ENCODE measurements at regions not wholly inside any gene's neighbourhood (a gene's known extent, or its start where the extent isn't known, plus 50 kb on each side); places are given as distances from the start of the nearest gene placed in this dataset.

DNA sequence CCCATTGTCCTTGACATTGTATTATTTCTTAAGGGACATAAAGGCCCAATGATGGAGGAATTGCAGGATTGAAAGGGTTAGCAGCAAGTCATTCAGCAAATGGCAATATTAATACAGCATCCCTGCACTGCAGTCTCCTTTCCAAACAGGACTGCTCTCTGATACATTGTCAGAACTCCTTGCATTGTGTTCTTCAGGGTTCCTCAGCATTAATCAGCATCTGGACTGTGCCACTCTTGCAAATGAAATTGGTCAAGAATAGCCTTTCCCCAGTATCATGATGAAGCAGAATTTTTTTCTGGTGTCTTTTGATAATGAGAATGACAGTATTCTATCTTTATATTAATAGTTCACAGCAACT is 272.6 kb upstream of the HAND2 start:
- peaks cover 0 to 44% (median 30%) of the 10 kb centered on the region in 4 donors for H3K4me1 ChIP-seq
- no peaks in the 10 kb centered on the region for H3K27me3 ChIP-seq
- DNase-seq: no peak
- no peak for TF ChIP-seq EP300 (IDR thresholded peaks at IDR 0.05)
- intact Hi-C loops (cut with DNase I): loop anchor here (10.0 kb wide), 1 partner anchor 352 kb away; no protein-coding TSS in a partner anchor
- H3K9me3 ChIP-seq: no peaks in the 10 kb centered on the region
- H3K27ac ChIP-seq: peak overlapping the region in 3 of 4 donors; percentile 58 to 71 (median 67)
- no peak overlapping the region for H3K4me3 ChIP-seq
- no peaks in the 10 kb centered on the region for H3K36me3 ChIP-seq

DNA sequence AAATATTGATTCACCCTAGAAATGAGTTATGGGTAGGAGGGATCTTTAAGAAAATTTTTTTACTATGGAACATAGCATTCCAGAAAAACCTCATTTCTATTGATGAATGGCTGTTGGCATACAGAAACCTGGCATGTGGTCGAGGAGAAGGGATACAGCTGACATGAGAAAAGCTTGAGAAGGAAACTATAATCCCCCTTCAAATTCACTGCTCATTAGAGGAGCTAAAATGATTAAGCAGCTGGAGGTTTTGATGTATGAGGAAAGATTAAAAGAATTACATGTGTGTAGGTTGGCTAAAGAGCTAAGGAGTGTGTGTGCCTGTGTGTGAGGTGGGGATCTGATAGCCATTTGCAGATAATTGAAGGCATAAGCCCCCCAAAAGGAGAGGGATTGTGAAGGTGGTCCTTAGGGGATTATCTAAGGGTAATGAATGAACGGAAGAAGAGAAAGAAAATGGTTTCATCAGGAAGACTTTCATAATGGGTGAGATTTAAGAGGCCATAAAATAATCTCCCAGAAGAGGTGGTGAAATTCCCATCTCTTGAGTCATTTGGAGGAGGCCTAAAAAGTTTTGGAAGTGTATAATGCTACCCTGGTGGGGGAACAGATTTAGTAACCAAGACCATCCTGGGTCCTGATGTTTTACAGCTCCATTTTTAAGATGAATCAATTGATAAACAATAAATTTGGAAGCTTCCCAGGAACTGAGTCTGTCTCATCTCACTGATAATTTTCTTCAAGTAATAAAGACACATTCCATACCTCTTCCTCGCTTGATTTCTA is 272.0 kb upstream of the HAND2 start:
- Histone ChIP-seq H3K4me3 (no peak overlapping the region), H3K27me3 (no peaks in the 10 kb centered on the region), H3K9me3 (no peaks in the 10 kb centered on the region), H3K36me3 (no peaks in the 10 kb centered on the region), H3K27ac (peak overlapping the region in 3 of 4 donors; percentile 58 to 71 (median 67)), H3K4me1 (peaks cover 0 to 38% (median 25%) of the 10 kb centered on the region in 4 donors)
- TF ChIP-seq, protein P1, sequence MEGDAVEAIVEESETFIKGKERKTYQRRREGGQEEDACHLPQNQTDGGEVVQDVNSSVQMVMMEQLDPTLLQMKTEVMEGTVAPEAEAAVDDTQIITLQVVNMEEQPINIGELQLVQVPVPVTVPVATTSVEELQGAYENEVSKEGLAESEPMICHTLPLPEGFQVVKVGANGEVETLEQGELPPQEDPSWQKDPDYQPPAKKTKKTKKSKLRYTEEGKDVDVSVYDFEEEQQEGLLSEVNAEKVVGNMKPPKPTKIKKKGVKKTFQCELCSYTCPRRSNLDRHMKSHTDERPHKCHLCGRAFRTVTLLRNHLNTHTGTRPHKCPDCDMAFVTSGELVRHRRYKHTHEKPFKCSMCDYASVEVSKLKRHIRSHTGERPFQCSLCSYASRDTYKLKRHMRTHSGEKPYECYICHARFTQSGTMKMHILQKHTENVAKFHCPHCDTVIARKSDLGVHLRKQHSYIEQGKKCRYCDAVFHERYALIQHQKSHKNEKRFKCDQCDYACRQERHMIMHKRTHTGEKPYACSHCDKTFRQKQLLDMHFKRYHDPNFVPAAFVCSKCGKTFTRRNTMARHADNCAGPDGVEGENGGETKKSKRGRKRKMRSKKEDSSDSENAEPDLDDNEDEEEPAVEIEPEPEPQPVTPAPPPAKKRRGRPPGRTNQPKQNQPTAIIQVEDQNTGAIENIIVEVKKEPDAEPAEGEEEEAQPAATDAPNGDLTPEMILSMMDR (IDR thresholded peaks at IDR 0.05): no peak
- no peak for TF ChIP-seq POLR2AphosphoS5 (IDR thresholded peaks at IDR 0.05)
- TF ChIP-seq EP300 (IDR thresholded peaks at IDR 0.05): no peak
- TF ChIP-seq POLR2A (IDR thresholded peaks at IDR 0.05): no peak
- no peak for DNase-seq
- 45 to 55% methylated on average over 3 of the region's 3 CpGs for WGBS, 2 donors
- intact Hi-C loops (cut with DNase I): loop anchor here (10.0 kb wide), 1 partner anchor 353 kb away; no protein-coding TSS in a partner anchor

DNA sequence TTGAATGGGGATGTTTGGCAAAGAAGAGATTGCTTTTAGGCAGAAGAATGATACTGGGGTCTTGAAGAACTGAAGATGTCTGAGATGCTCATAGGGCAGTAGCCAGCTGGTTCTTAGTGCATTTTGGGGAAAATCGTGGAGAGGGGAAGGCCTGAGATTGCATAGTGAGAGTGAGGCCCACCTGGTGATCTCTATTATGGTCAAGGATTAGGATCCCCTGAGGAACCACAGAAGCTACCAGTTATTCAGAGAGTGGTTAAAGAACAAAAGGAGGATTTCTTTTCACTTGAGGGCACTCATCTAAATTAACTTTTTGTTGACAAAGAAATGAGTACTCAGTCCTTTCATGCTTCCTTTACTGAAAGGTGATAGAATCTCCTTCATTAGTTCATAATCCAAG is 271.3 kb upstream of the HAND2 start:
- TF ChIP-seq, protein P1 (IDR thresholded peaks at IDR 0.05): no peak
- TF ChIP-seq POLR2AphosphoS5 (IDR thresholded peaks at IDR 0.05) (no peak), POLR2A (IDR thresholded peaks at IDR 0.05) (no peak), EP300 (IDR thresholded peaks at IDR 0.05) (no peak)
- peaks cover 0 to 31% (median 24%) of the 10 kb centered on the region in 4 donors for H3K4me1 ChIP-seq
- WGBS, 2 donors: 28 to 51% methylated on average over 1 of the region's 1 CpG
- intact Hi-C loops (cut with DNase I): loop anchor here (10.0 kb wide), 1 partner anchor 353 kb away; no protein-coding TSS in a partner anchor
- H3K36me3 ChIP-seq: no peaks in the 10 kb centered on the region
- no peak for DNase-seq
- H3K27me3 ChIP-seq: no peaks in the 10 kb centered on the region
- H3K27ac ChIP-seq: peak overlapping the region in 3 of 4 donors; percentile 58 to 71 (median 67)
- no peaks in the 10 kb centered on the region for H3K9me3 ChIP-seq
- H3K4me3 ChIP-seq: no peak overlapping the region

DNA sequence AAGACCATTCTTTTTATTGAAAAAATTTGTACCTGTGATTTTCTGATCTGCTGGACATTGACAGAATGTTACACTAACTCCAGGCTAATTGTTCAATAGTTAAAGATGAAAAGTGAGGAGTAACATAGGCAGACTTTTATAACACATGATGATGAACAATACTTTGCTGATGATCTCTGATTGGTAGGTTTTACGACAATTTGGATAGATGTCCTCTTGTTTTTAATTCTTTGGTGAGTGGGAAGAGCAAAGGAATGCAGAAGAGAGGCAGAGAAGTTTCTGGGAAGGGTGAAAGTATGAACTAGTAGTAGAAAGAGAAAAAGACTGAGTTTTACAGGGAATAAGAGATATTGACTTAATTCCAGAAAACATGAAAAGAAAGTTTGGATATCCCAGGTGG is 267.3 kb upstream of the HAND2 start:
- WGBS, 2 donors: 71 to 78% methylated on average over 1 of the region's 1 CpG
- no peak overlapping the region for H3K27ac ChIP-seq
- H3K36me3 ChIP-seq: no peaks in the 10 kb centered on the region
- intact Hi-C loops (cut with DNase I): no loop called here
- H3K4me1 ChIP-seq: peaks cover 0 to 15% (median 9%) of the 10 kb centered on the region in 4 donors
- DNase-seq: no peak
- no peak overlapping the region for H3K4me3 ChIP-seq
- H3K9me3 ChIP-seq: no peaks in the 10 kb centered on the region
- TF ChIP-seq, protein P1 (IDR thresholded peaks at IDR 0.05): no peak
- TF ChIP-seq POLR2AphosphoS5 (IDR thresholded peaks at IDR 0.05) (no peak), POLR2A (IDR thresholded peaks at IDR 0.05) (no peak), EP300 (IDR thresholded peaks at IDR 0.05) (no peak)
- no peaks in the 10 kb centered on the region for H3K27me3 ChIP-seq

DNA sequence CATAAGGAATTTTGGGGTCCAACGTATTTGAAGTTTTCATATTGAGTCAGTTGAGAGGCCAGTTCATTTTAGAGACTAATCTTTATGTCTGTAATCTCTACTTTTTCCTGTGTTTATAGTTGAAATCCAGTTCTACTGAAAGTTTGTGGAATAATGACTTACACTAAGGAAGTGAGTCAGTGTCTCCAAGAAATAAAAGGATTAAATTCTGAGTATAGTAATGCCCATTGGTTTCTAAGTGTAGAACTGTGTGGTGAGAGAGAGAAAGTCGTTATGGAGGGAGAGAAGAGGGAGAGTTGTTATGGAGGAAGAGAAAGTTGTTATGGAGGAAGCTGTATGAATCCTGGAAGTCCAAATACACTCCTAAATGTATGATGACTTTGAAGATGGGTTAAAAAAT is 264.6 kb upstream of the HAND2 start:
- Histone ChIP-seq H3K27ac (no peak overlapping the region), H3K4me3 (no peak overlapping the region), H3K36me3 (no peaks in the 10 kb centered on the region), H3K9me3 (no peaks in the 10 kb centered on the region), H3K27me3 (no peaks in the 10 kb centered on the region), H3K4me1 (peaks cover 0 to 4% (median 0%) of the 10 kb centered on the region in 4 donors)
- DNase-seq: no peak
- TF ChIP-seq EP300 (IDR thresholded peaks at IDR 0.05): no peak
- no peak for TF ChIP-seq POLR2AphosphoS5 (IDR thresholded peaks at IDR 0.05)
- no peak for TF ChIP-seq POLR2A (IDR thresholded peaks at IDR 0.05)
- TF ChIP-seq, protein P1 (IDR thresholded peaks at IDR 0.05): no peak
- intact Hi-C loops (cut with DNase I): no loop called here
- WGBS, 2 donors: 42 to 60% methylated on average over 2 of the region's 2 CpGs
